Mesendoderm (in vitro differentiated cells): ENCODE measurements at regions not wholly inside any gene's neighbourhood (a gene's known extent, or its start where the extent isn't known, plus 50 kb on each side); places are given as distances from the start of the nearest gene placed in this dataset.

Experiments used
- DNase-seq: peaks from one replicate; pipeline ENCODE4 v3.0.0; 2013
- H2AK5ac ChIP-seq: 2 replicates; pipeline ENCODE4 v1.6.1; 2013; ENCODE audit warnings: low read length, inconsistent platforms
- H2BK120ac ChIP-seq: 2 replicates; pipeline ENCODE4 v1.6.1; 2013; ENCODE audit warnings: low read depth, mild to moderate bottlenecking, low read length, moderate library complexity, mixed read lengths
- H2BK15ac ChIP-seq: replicated peaks from 2 replicates; pipeline ENCODE4 v1.6.1; 2013; ENCODE audit warnings: low read depth, mild to moderate bottlenecking, moderate library complexity
- H2BK5ac ChIP-seq: 2 replicates; pipeline ENCODE4 v1.6.1; 2013; ENCODE audit warnings: low read length, inconsistent platforms
- H3K18ac ChIP-seq: 2 replicates; pipeline ENCODE4 v1.6.1; 2013; ENCODE audit warnings: mild to moderate bottlenecking, low read length, mixed read lengths
- H3K23ac ChIP-seq: one replicate; pipeline ENCODE4 v1.6.1; 2013; ENCODE audit warnings: low read length
- H3K27ac ChIP-seq: 2 replicates; pipeline ENCODE4 v1.5.1; 2013; ENCODE audit warnings: low read depth, mild to moderate bottlenecking, inconsistent platforms, low read length, moderate library complexity
- H3K27me3 ChIP-seq: 2 replicates; pipeline ENCODE4 v1.6.1; 2013; ENCODE audit warnings: low read length, control low read depth, mild to moderate bottlenecking, inconsistent platforms; ENCODE audit not compliant: insufficient read depth, poor library complexity
- H3K36me3 ChIP-seq: 2 replicates; pipeline ENCODE4 v1.6.1; 2013; ENCODE audit warnings: low read length, inconsistent platforms; ENCODE audit not compliant: control insufficient read depth, insufficient read depth
- H3K4ac ChIP-seq: one replicate; pipeline ENCODE4 v1.6.1; 2013; ENCODE audit warnings: low read depth, mild to moderate bottlenecking, low read length, moderate library complexity
- H3K4me1 ChIP-seq: 2 replicates; pipeline ENCODE4 v1.6.1; 2013; ENCODE audit warnings: low read depth, low read length, inconsistent platforms; ENCODE audit not compliant: control insufficient read depth
- H3K4me2 ChIP-seq: 2 replicates; pipeline ENCODE4 v1.6.1; 2013; ENCODE audit warnings: low read length
- H3K4me3 ChIP-seq: 2 replicates; pipeline ENCODE4 v1.5.1; 2013; ENCODE audit warnings: mild to moderate bottlenecking, low read length
- H3K56ac ChIP-seq: one replicate; pipeline ENCODE4 v1.6.1; 2013; ENCODE audit warnings: low read length
- H3K79me1 ChIP-seq: 2 replicates; pipeline ENCODE4 v1.6.1; 2013; ENCODE audit warnings: low read length, inconsistent platforms
- H3K79me2 ChIP-seq: 2 replicates; pipeline ENCODE4 v1.6.1; 2013; ENCODE audit warnings: mild to moderate bottlenecking, low read length; ENCODE audit not compliant: control insufficient read depth, insufficient read depth
- H3K9ac ChIP-seq: 2 replicates; pipeline ENCODE4 v1.6.1; 2013; ENCODE audit warnings: low read length, inconsistent platforms
- H4K5ac ChIP-seq: one replicate; pipeline ENCODE4 v1.6.1; 2013; ENCODE audit warnings: low read length
- H4K8ac ChIP-seq: one replicate; pipeline ENCODE4 v1.6.1; 2013; ENCODE audit warnings: low read depth, mild to moderate bottlenecking, control low read depth, low read length, moderate library complexity
- WGBS: extraction: QIAGEN DNeasy Blood & Tissue Kit; methylation state at CpG from one replicate; pipeline ENCODE4 v1.1.7; 2013; ENCODE audit warnings: low lambda C conversion rate, missing lambda C conversion rate; ENCODE audit not compliant: insufficient coverage; ENCODE audit errors: extremely low coverage; 5-methylcytosine and 5-hydroxymethylcytosine counted together

- no peaks in the 10 kb centered on the region for H3K79me1 ChIP-seq
- no peaks in the 10 kb centered on the region for H3K36me3 ChIP-seq
- no peak overlapping the region for H2BK5ac ChIP-seq
- no peak overlapping the region for H3K56ac ChIP-seq
- DNase-seq: peak; percentile 44
- no peaks in the 10 kb centered on the region for H3K79me2 ChIP-seq
- WGBS: no CpG with 5 or more reads among the region's 11 CpGs
- no peak overlapping the region for H2BK15ac ChIP-seq
- H3K4me3 ChIP-seq: no peak overlapping the region
- no peak overlapping the region for H3K18ac ChIP-seq
- H3K23ac ChIP-seq: no peak overlapping the region
- no peak overlapping the region for H3K4ac ChIP-seq
- H3K4me1 ChIP-seq: no peaks in the 10 kb centered on the region
- no peak overlapping the region for H2BK120ac ChIP-seq
- no peaks in the 10 kb centered on the region for H3K27me3 ChIP-seq
- H4K8ac ChIP-seq: no peak overlapping the region
- no peak overlapping the region for H3K9ac ChIP-seq
- no peak overlapping the region for H4K5ac ChIP-seq
- no peak overlapping the region for H3K4me2 ChIP-seq
- H2AK5ac ChIP-seq: no peak overlapping the region
- no peak overlapping the region for H3K27ac ChIP-seq
Observed at GRCh38 chr1:88608139-88608943, 75.7 kb upstream of the PKN2 start.

GRCh38 chr1:88609051-88609450 lies 75.0 kb upstream of the PKN2 start:
- Histone ChIP-seq H3K4me3 (no peak overlapping the region), H2BK5ac (no peak overlapping the region), H3K9ac (no peak overlapping the region), H4K8ac (no peak overlapping the region), H3K79me1 (no peaks in the 10 kb centered on the region), H2AK5ac (no peak overlapping the region), H3K18ac (no peak overlapping the region), H3K56ac (no peak overlapping the region), H3K27me3 (no peaks in the 10 kb centered on the region), H3K4me1 (no peaks in the 10 kb centered on the region), H3K23ac (no peak overlapping the region), H3K79me2 (no peaks in the 10 kb centered on the region), H3K27ac (no peak overlapping the region), H2BK120ac (no peak overlapping the region), H3K4ac (no peak overlapping the region), H4K5ac (no peak overlapping the region), H3K4me2 (no peak overlapping the region), H3K36me3 (no peaks in the 10 kb centered on the region), H2BK15ac (no peak overlapping the region)
- DNase-seq: peak; percentile 29

GRCh38 chr1:88610687-88611086 lies 73.4 kb upstream of the PKN2 start:
- WGBS: no CpG with 5 or more reads among the region's 7 CpGs
- Histone ChIP-seq H2BK5ac (no peak overlapping the region), H3K56ac (no peak overlapping the region), H3K4me2 (no peak overlapping the region), H3K4ac (no peak overlapping the region), H3K36me3 (no peaks in the 10 kb centered on the region), H4K5ac (no peak overlapping the region), H2BK15ac (no peak overlapping the region), H3K4me1 (no peaks in the 10 kb centered on the region), H2AK5ac (no peak overlapping the region), H3K79me2 (no peaks in the 10 kb centered on the region), H3K9ac (no peak overlapping the region), H3K23ac (no peak overlapping the region), H3K18ac (no peak overlapping the region), H3K79me1 (no peaks in the 10 kb centered on the region), H2BK120ac (no peak overlapping the region), H3K27me3 (no peaks in the 10 kb centered on the region), H3K4me3 (no peak overlapping the region), H3K27ac (no peak overlapping the region), H4K8ac (no peak overlapping the region)
- DNase-seq: no peak

GRCh38 chr1:88612292-88612691 lies 71.8 kb upstream of the PKN2 start:
- H3K4ac ChIP-seq: no peak overlapping the region
- no peak overlapping the region for H3K23ac ChIP-seq
- no peaks in the 10 kb centered on the region for H3K79me2 ChIP-seq
- no peak overlapping the region for H2BK120ac ChIP-seq
- H3K18ac ChIP-seq: no peak overlapping the region
- H3K79me1 ChIP-seq: no peaks in the 10 kb centered on the region
- H2BK15ac ChIP-seq: no peak overlapping the region
- H3K4me1 ChIP-seq: no peaks in the 10 kb centered on the region
- H2BK5ac ChIP-seq: no peak overlapping the region
- H4K5ac ChIP-seq: no peak overlapping the region
- no peaks in the 10 kb centered on the region for H3K27me3 ChIP-seq
- no peak for DNase-seq
- WGBS: no CpG with 5 or more reads among the region's 2 CpGs
- H4K8ac ChIP-seq: no peak overlapping the region
- no peak overlapping the region for H3K9ac ChIP-seq
- no peak overlapping the region for H3K4me2 ChIP-seq
- no peaks in the 10 kb centered on the region for H3K36me3 ChIP-seq
- no peak overlapping the region for H3K27ac ChIP-seq
- H3K56ac ChIP-seq: no peak overlapping the region
- no peak overlapping the region for H2AK5ac ChIP-seq
- no peak overlapping the region for H3K4me3 ChIP-seq

GRCh38 chr1:88612773-88613172 lies 71.3 kb upstream of the PKN2 start:
- Histone ChIP-seq H3K4me3 (no peak overlapping the region), H3K4me2 (no peak overlapping the region), H3K18ac (no peak overlapping the region), H3K23ac (no peak overlapping the region), H3K27ac (no peak overlapping the region), H2AK5ac (no peak overlapping the region), H3K36me3 (no peaks in the 10 kb centered on the region), H3K27me3 (no peaks in the 10 kb centered on the region), H4K8ac (no peak overlapping the region), H2BK15ac (no peak overlapping the region), H3K79me2 (no peaks in the 10 kb centered on the region), H2BK120ac (no peak overlapping the region), H2BK5ac (no peak overlapping the region), H3K4me1 (no peaks in the 10 kb centered on the region), H3K79me1 (no peaks in the 10 kb centered on the region), H3K4ac (no peak overlapping the region), H3K9ac (no peak overlapping the region), H3K56ac (no peak overlapping the region), H4K5ac (no peak overlapping the region)
- no peak for DNase-seq
- no CpG with 5 or more reads among the region's 6 CpGs for WGBS

GRCh38 chr1:88618331-88618730 lies 65.7 kb upstream of the PKN2 start:
- Histone ChIP-seq H3K4me3 (no peak overlapping the region), H3K4me1 (no peaks in the 10 kb centered on the region), H4K8ac (no peak overlapping the region), H2AK5ac (no peak overlapping the region), H3K79me1 (no peaks in the 10 kb centered on the region), H3K9ac (no peak overlapping the region), H2BK15ac (no peak overlapping the region), H3K4me2 (no peak overlapping the region), H3K27me3 (no peaks in the 10 kb centered on the region), H3K36me3 (no peaks in the 10 kb centered on the region), H4K5ac (no peak overlapping the region), H3K4ac (no peak overlapping the region), H3K56ac (no peak overlapping the region), H3K27ac (no peak overlapping the region), H2BK5ac (no peak overlapping the region), H3K79me2 (no peaks in the 10 kb centered on the region), H2BK120ac (no peak overlapping the region), H3K18ac (no peak overlapping the region), H3K23ac (no peak overlapping the region)
- WGBS: no CpG with 5 or more reads among the region's 2 CpGs
- DNase-seq: no peak
